GM12892 (cell line): ENCODE measurements at regions not wholly inside any gene's neighbourhood (a gene's known extent, or its start where the extent isn't known, plus 50 kb on each side); places are given as distances from the start of the nearest gene placed in this dataset.

Experiments used
- POLR2A ChIP-seq: IDR thresholded peaks from 2 replicates; pipeline ENCODE4 v1.6.1; 2011; ENCODE audit warnings: low read depth, low read length, control low read depth
- POLR2AphosphoS5 ChIP-seq: IDR thresholded peaks from 2 replicates; pipeline ENCODE4 v1.6.1; 2011; ENCODE audit warnings: low read depth, low read length, control low read depth
- TAF1 ChIP-seq: IDR thresholded peaks from 2 replicates; pipeline ENCODE4 v1.6.1; 2011; ENCODE audit warnings: low read depth, mild to moderate bottlenecking, control low read depth, low read length, borderline replicate concordance

- TF ChIP-seq POLR2A, result no peak
- no peak for TF ChIP-seq POLR2AphosphoS5
- TF ChIP-seq TAF1, result no peak
Observed at GRCh38 chr2:147170932-147171331, 673.9 kb upstream of the ACVR2A start.
